ENCODE measurements at regions not wholly inside any gene's neighbourhood (a gene's known extent, or its start where the extent isn't known, plus 50 kb on each side); places are given as distances from the start of the nearest gene placed in this dataset.

DNA sequence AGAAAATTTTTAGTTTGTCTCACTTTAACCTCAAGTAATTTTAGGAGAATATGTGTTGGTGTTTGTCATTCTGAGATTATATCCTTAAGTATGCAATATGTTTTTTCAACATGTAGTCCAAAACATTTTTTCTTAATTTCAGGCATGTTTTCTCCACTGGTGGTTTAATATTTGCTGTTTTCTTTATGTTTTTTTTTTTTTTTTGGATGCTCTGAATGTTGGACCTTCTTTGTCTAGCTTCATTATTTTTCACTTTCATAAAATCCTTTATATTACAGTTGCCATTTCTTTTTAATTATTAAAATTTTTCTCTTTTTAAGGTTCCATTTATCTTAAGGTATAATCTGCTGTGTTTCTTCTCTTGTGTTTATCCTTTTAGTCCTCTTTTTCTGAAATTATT, 342.2 kb upstream of the DUSP10 start:
- no peak for DNase-seq (ENCODE audit: low read depth in 1 of 2, low spot score in 1 of 2)
- TF ChIP-seq JUND (IDR thresholded peaks at IDR 0.05; ENCODE audit: low read depth) = no peak
- in situ Hi-C loops (cut with HindIII; ENCODE audit: low pct_unique_long_range_greater_than_20kb, low sequenced_read_pairs) = no loop called here

DNA sequence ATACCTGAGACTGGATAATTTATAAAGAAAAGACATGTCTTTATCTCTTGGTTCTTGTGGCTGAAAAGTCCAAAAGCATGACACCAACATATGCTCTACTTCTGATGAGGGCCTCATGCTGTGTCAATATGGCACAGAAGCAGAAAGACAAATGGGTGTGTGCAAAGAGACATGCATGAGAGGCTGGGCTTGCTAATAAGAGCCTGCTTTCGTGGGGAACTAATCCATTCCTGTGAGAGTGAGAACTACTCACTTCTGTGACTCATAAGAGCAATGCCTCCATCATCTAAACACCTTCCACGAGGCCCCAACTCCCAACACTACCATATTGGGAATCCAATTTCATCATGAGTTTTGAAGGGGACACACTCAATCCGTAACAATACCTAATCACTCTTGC, 340.0 kb upstream of the DUSP10 start:
- no peak for DNase-seq (ENCODE audit: low read depth in 1 of 2, low spot score in 1 of 2)
- no peak for TF ChIP-seq JUND (IDR thresholded peaks at IDR 0.05; ENCODE audit: low read depth)
- in situ Hi-C loops (cut with HindIII; ENCODE audit: low pct_unique_long_range_greater_than_20kb, low sequenced_read_pairs) = no loop called here

DNA sequence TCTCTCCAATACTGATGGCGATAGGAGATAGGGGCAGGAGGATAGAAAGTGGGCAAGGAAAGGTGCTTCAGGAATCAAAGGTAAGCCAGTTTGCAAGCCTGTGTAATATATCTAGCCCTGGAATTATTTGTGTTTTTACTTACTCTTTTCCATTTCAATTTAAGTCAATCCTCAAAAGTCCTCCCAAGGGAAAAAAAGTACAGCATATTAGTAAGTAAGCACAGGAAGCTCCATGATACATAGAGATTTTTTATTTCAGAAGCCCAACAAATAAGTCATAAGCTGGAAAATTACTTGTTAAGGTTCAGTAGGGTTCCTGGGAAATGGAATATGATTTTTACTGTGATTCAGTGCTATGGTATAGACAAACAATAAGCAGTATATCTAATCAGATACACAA, 337.7 kb upstream of the DUSP10 start:
- DNase-seq (ENCODE audit: low read depth in 1 of 2, low spot score in 1 of 2) = no peak
- TF ChIP-seq JUND (IDR thresholded peaks at IDR 0.05; ENCODE audit: low read depth) = no peak
- in situ Hi-C loops (cut with HindIII; ENCODE audit: low pct_unique_long_range_greater_than_20kb, low sequenced_read_pairs) = no loop called here

DNA sequence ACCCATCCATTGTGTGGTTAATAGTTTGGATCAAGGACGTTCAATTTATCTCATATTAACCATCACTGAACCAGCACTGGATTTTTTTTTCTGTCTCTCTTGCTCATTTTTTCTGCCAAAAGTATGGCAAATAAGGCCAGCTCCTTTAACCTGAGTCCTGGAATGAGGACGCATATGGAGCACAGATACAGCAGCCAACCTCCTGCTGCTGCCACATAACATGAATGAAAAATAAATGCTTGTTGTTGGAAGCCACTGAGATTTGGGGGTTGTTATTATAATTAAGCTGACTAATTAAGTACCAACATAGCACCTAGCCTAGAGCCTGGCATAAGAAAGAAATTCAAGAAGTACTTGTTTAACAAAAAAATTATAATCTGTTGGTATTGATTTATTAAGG, 335.3 kb upstream of the DUSP10 start:
- DNase-seq (ENCODE audit: low read depth in 1 of 2, low spot score in 1 of 2) = no peak
- in situ Hi-C loops (cut with HindIII; ENCODE audit: low pct_unique_long_range_greater_than_20kb, low sequenced_read_pairs) = no loop called here
- no peak for TF ChIP-seq JUND (IDR thresholded peaks at IDR 0.05; ENCODE audit: low read depth)

DNA sequence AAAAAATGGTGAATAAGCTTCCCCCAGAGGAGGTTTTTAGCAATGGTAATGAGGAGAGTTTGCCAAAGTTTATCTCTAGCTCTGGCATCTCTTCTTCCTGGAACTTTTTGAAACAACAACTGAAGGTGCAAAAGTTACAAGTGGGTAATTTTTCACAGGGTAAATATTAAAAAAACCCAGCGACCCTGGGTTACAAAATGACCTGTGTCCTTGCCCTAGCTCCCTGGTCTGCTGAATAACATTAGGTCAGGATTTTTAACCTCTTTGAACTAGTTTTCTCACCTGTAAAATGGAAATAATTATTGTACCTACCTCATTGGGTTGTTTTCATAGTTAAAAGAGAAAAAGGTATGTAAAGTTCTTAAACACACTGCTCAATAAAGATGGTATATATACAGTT, 332.4 kb upstream of the DUSP10 start:
- no peak for DNase-seq (ENCODE audit: low read depth in 1 of 2, low spot score in 1 of 2)
- no peak for TF ChIP-seq JUND (IDR thresholded peaks at IDR 0.05; ENCODE audit: low read depth)
- in situ Hi-C loops (cut with HindIII; ENCODE audit: low pct_unique_long_range_greater_than_20kb, low sequenced_read_pairs) = no loop called here

DNA sequence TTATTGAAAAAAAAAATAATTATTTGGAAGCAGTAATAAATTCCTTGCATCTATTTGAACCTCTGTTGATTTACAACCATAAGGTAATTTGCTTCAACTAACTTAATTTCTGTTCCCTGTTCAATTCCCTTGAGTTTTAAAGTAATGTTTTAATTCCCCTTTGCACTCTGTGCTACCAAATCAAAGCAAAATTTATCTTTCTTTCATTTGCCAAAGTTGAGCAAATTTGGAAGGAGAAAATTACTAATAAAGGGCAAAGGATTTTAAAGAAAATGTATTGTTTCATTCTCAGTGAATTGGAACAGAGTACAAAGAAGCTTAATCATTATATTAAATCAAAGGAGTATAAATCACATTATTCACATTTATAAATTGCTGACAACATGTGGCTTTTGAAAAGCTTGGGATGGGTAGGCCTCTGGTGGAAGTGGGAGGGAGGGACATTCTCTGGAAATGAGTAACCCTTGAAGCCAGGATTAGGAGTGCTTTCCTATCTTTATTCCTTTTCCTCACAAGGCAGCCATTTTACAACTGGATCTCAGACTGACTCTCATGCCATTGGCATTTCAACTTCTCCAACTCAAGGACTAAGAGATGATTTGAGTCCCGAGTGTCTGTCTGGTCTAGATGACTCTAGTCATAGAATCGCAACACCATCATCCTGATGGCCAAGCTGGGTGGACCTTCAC, 331.6 kb upstream of the DUSP10 start:
- in situ Hi-C loops (cut with HindIII; ENCODE audit: low pct_unique_long_range_greater_than_20kb, low sequenced_read_pairs) = no loop called here
- no peak for TF ChIP-seq JUND (IDR thresholded peaks at IDR 0.05; ENCODE audit: low read depth)
- DNase-seq (ENCODE audit: low read depth in 1 of 2, low spot score in 1 of 2) = no peak

DNA sequence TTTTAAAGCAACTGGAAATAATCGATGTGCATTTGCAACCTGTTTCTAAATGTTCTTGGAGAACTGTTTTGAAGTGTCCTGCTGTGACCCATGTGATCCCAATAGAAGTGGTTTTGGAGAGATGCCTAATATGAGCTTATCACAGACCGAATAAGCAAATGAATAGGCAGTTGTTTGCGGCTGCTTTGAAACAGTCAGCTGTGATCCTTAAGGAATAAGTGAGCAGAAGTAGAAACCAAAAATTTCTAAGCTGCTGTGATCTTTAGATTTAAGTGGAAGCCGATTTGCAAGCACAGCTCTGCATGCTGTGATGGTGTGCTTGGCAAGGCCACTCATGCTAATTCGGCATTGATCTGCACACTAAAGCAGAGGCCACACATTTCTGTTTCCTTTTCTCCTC, 329.5 kb upstream of the DUSP10 start:
- TF ChIP-seq JUND (IDR thresholded peaks at IDR 0.05; ENCODE audit: low read depth) = no peak
- in situ Hi-C loops (cut with HindIII; ENCODE audit: low pct_unique_long_range_greater_than_20kb, low sequenced_read_pairs) = no loop called here
- DNase-seq (ENCODE audit: low read depth in 1 of 2, low spot score in 1 of 2) = no peak

DNA sequence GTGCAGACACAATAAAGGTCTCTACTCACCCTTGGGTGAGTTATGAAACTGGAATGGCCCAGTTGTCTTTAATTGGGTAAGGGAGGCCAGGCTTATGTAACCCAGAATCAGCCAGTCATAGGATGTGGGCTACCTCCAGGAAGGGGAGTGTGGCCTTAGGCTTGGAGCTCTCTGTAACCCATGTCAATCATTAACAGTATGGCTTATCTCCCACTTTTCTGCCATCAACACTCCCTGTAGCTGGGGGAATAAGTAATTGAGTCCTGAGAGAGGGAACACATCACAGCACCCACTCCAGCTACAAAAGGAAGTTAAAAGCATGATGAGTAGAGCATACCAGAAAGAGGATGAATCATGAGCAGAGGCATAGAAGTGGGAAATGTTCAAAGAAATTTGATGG, 327.0 kb upstream of the DUSP10 start:
- in situ Hi-C loops (cut with HindIII; ENCODE audit: low pct_unique_long_range_greater_than_20kb, low sequenced_read_pairs) = no loop called here

DNA sequence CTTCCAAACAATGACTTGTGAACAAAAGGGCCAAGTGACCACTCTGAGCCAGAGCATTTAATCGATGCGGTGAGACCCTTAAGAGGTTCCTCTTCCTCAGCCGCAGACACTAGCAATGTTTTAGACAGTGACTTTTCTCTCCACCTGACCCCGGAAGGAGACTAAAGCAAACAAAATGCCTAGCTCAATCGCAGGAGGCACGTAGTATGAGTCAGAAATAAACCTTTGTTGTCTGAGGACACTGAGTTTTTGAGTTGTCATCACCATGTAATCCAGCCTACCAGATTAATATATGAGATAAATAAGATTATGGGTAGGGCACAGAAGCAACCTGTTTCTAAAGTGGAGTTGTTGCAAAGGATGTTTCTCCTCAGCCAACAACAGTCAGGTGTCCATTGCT, 326.2 kb upstream of the DUSP10 start:
- no peak for DNase-seq (ENCODE audit: low read depth in 1 of 2, low spot score in 1 of 2)
- in situ Hi-C loops (cut with HindIII; ENCODE audit: low pct_unique_long_range_greater_than_20kb, low sequenced_read_pairs) = no loop called here
- no peak for TF ChIP-seq JUND (IDR thresholded peaks at IDR 0.05; ENCODE audit: low read depth)

More for the DNA sequence above, 327.0 kb upstream of the DUSP10 start:
- DNase-seq (ENCODE audit: low read depth in 1 of 2, low spot score in 1 of 2) = no peak
- no peak for TF ChIP-seq JUND (IDR thresholded peaks at IDR 0.05; ENCODE audit: low read depth)

DNA sequence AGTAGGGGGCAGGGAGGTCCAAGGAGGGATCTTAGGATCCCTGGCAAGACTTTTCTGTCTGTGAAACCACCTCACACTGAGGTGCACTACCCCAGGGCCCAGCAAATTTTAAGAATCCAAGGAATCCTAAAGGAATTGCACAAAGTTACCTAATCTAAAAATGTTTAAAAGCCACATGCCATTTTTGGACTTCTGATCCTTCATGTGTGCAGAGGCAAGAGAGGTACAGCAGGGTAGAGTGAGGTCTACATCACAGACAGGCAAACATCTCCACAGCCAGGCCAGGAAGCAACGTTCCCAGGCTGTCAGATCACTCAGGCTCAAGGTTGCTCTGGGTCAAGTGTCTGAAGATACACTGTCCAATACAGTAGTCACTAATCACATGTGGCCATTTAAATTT, 324.6 kb upstream of the DUSP10 start:
- TF ChIP-seq JUND (IDR thresholded peaks at IDR 0.05; ENCODE audit: low read depth) = no peak
- in situ Hi-C loops (cut with HindIII; ENCODE audit: low pct_unique_long_range_greater_than_20kb, low sequenced_read_pairs) = no loop called here
- DNase-seq (ENCODE audit: low read depth in 1 of 2, low spot score in 1 of 2) = no peak

DNA sequence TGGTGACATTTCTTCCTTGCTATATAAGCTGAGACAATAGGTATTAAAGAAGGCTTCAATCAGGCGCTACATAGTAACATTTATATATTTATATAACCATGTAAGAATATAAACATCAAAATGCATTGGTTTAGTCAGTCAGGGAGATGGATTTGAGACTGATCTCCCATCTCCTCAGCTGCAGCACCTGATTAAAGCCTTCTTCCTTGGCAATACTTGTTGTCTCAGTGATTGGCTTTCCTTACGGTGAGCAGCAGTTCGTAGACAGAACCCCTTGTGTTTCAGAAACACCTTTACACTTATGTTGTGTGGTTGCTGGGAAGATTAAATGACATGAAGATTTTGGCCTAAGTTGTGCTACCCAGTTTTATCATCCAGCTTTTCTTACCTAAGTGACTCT, 323.3 kb upstream of the DUSP10 start:
- DNase-seq (ENCODE audit: low read depth in 1 of 2, low spot score in 1 of 2) = no peak
- TF ChIP-seq JUND (IDR thresholded peaks at IDR 0.05; ENCODE audit: low read depth) = no peak
- in situ Hi-C loops (cut with HindIII; ENCODE audit: low pct_unique_long_range_greater_than_20kb, low sequenced_read_pairs) = no loop called here

DNA sequence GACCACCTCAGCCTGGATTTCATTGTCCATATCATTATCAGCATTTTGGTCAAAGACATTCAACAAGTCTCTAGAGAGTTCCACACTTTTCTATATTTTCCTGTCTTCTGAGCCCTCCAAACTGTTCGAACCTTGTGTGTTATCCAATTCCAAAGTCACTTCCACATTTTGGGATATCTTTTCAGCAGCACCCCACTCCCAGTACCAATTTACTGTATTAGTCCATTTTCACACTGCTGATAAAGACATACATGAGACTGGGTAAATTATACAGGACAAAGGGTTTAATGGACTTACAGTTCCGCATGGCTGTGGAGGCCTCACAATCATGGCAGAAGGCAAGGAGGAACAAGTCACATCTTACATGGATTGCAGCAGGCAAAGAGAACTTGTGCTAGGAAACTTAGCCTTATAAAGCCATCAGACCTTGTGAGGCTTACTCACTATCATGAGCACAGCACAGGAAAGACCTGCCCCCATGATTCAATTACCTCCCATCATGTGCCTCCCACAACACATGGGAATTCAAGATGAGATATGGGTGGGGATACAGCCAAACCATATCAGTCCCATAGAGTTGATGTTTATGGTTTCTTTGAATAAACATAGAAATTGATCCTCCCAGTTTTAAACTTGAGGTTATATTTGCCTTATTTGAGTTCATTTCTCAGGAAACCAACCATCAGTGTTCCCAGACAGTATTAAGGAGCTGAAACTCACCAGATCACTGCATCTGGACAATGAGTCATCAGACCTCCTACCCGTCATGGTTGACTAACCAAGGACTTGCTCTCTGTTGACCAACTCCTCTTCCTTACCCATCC, 322.7 kb upstream of the DUSP10 start:
- no peak for TF ChIP-seq JUND (IDR thresholded peaks at IDR 0.05; ENCODE audit: low read depth)
- DNase-seq (ENCODE audit: low read depth in 1 of 2, low spot score in 1 of 2) = no peak
- in situ Hi-C loops (cut with HindIII; ENCODE audit: low pct_unique_long_range_greater_than_20kb, low sequenced_read_pairs) = no loop called here

DNA sequence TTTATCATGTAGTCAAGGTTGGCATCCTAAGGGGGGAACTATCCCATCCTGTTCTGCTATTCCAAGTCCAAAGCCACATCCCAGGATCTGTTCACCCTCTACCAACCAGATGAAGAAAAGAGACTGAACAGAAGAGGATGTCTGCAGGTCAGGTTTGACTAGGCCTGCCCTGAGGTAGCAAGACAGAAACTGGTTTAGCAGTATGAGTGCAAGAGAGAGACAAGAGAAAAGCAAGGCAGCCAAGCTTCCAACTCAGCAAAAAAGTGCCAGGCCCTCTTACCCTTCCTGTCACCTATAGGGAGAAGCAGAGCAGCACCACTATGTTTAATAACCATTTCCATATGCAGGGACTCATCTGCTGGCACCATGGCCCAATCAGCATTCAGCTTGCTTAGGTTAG, 320.8 kb upstream of the DUSP10 start:
- TF ChIP-seq JUND (IDR thresholded peaks at IDR 0.05; ENCODE audit: low read depth) = no peak
- peak in 1 of 2 experiments; percentile 38 for DNase-seq (ENCODE audit: low read depth in 1 of 2, low spot score in 1 of 2)
- in situ Hi-C loops (cut with HindIII; ENCODE audit: low pct_unique_long_range_greater_than_20kb, low sequenced_read_pairs) = no loop called here

All from T47D (cell line).